PC-3 (cell line): ENCODE measurements at regions not wholly inside any gene's neighbourhood (a gene's known extent, or its start where the extent isn't known, plus 50 kb on each side); places are given as distances from the start of the nearest gene placed in this dataset.

Experiments used
- ATAC-seq: fragments of 200-7000 bp; cut with Tn5 transposase; 2 replicates; pipeline ENCODE4 v1.9.1; 2020; ENCODE audit warnings: mild to moderate bottlenecking, moderate library complexity
- BruUV-seq: library from RNA; stranded (reverse); fragments of 400-500 nt; replicated peaks from 2 replicates; lab custom pipeline; 2021; lab: Mats Ljungman, UMichigan
- CTCF ChIA-PET: fragments of 300-600 bp; sonication (Branson Sonifier 250); formaldehyde crosslinking; loops from one replicate; lab custom pipeline; 2022; ENCODE audit warnings: antibody characterized with exemption; lab: Charles Lee
- POLR2A ChIA-PET: fragments of 300-600 bp; sonication (Branson Sonifier 250); formaldehyde crosslinking; loops from one replicate; lab custom pipeline; 2022; ENCODE audit warnings: antibody characterized with exemption; ENCODE audit not compliant: unreplicated experiment; lab: Charles Lee
- DNase-seq: peaks from one replicate; pipeline ENCODE4 v3.0.0-alpha.2; 2015
- H2AFZ ChIP-seq: fragments of 300-600 bp; sonication (generic); 2 replicates; pipeline ENCODE4 v1.6.0; 2016; ENCODE audit warnings: antibody characterized with exemption, low read length
- H3F3A ChIP-seq: fragments of 300-600 bp; sonication (generic); one replicate; pipeline ENCODE4 v1.6.0; 2017; ENCODE audit warnings: antibody characterized with exemption, low read length, control low read depth, mild to moderate bottlenecking; ENCODE audit not compliant: unreplicated experiment
- H3K27ac ChIP-seq: fragments of 300-600 bp; sonication (generic); 2 replicates; pipeline ENCODE4 v1.5.1; 2016; ENCODE audit warnings: mild to moderate bottlenecking, low read length
- H3K27me3 ChIP-seq: fragments of 300-600 bp; sonication (generic); 2 replicates; pipeline ENCODE4 v1.6.1; 2016; ENCODE audit warnings: low read length, mixed read lengths
- H3K36me3 ChIP-seq: fragments of 300-600 bp; sonication (generic); 2 replicates; pipeline ENCODE4 v1.6.1; 2016; ENCODE audit warnings: low read depth, mixed run types, low read length, mixed read lengths
- H3K4me1 ChIP-seq: fragments of 300-600 bp; sonication (generic); 2 replicates; pipeline ENCODE4 v1.5.1; 2016; ENCODE audit warnings: low read length; ENCODE audit not compliant: insufficient read depth
- H3K4me2 ChIP-seq: fragments of 300-600 bp; sonication (generic); 2 replicates; pipeline ENCODE4 v1.6.0; 2016; ENCODE audit warnings: low read length
- H3K4me3 ChIP-seq: fragments of 300-600 bp; sonication (generic); 2 replicates; pipeline ENCODE4 v1.5.1; 2016; ENCODE audit warnings: mild to moderate bottlenecking, low read length, mixed read lengths
- H3K79me2 ChIP-seq: fragments of 300-600 bp; sonication (generic); 2 replicates; pipeline ENCODE4 v1.6.1; 2017; ENCODE audit warnings: low read length, mixed read lengths
- H3K9ac ChIP-seq: fragments of 300-600 bp; sonication (generic); 2 replicates; pipeline ENCODE4 v1.6.0; 2016; ENCODE audit warnings: mild to moderate bottlenecking, low read length
- H3K9me2 ChIP-seq: fragments of 300-600 bp; sonication (generic); replicated peaks from 2 replicates; pipeline ENCODE4 v1.6.1; 2016; ENCODE audit warnings: mixed run types, low read length, mixed read lengths
- H3K9me3 ChIP-seq: fragments of 300-600 bp; sonication (generic); 2 replicates; pipeline ENCODE4 v1.6.1; 2016; ENCODE audit warnings: low read length, mixed read lengths
- H4K20me1 ChIP-seq: fragments of 300-600 bp; sonication (generic); 2 replicates; pipeline ENCODE4 v1.6.1; 2016; ENCODE audit warnings: low read length, mixed read lengths
- EZH2 ChIP-seq: fragments of 300-600 bp; sonication (generic); IDR thresholded peaks from one replicate; pipeline ENCODE4 v1.6.1; 2017; ENCODE audit warnings: antibody characterized with exemption, mild to moderate bottlenecking, low read length; ENCODE audit not compliant: unreplicated experiment
- EZH2phosphoT487 ChIP-seq: fragments of 300-600 bp; sonication (generic); IDR thresholded peaks from 2 replicates; pipeline ENCODE4 v1.6.1; 2018; ENCODE audit warnings: mild to moderate bottlenecking, antibody characterized with exemption, low read length, borderline replicate concordance
- intact Hi-C: fragments of 100-400 bp; cut with micrococcal nuclease; formaldehyde crosslinking; loops from 2 replicates; pipeline ENCODE4 v1.9.0; 2023
- TF ChIP-seq, protein P1 (sequence below): fragments of 300-600 bp; sonication (generic); conservative IDR thresholded peaks from 2 replicates; pipeline ENCODE4 v1.5.1; 2017; ENCODE audit warnings: antibody characterized with exemption, low read depth, mild to moderate bottlenecking, low read length

DNA sequence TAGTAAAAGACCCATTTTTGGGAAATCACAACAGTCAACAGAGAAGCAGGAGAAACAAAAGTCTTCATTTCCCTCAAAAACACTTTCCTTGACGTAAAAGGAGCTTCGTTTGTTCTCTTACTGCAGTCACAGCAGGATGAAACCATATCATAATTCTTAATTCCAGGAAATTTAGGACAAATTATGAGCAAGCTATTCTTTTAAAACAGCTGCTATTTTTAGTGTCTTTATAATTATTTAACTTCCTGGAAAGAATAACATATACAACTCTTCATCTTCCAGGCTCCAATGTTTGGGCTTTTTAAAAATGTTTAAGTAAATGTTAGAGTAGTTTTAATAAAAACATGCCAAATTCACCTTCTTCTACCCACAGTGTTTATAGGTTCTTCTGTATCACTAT, 563.5 kb downstream of the LTN1 start:
- TF ChIP-seq, protein P1, sequence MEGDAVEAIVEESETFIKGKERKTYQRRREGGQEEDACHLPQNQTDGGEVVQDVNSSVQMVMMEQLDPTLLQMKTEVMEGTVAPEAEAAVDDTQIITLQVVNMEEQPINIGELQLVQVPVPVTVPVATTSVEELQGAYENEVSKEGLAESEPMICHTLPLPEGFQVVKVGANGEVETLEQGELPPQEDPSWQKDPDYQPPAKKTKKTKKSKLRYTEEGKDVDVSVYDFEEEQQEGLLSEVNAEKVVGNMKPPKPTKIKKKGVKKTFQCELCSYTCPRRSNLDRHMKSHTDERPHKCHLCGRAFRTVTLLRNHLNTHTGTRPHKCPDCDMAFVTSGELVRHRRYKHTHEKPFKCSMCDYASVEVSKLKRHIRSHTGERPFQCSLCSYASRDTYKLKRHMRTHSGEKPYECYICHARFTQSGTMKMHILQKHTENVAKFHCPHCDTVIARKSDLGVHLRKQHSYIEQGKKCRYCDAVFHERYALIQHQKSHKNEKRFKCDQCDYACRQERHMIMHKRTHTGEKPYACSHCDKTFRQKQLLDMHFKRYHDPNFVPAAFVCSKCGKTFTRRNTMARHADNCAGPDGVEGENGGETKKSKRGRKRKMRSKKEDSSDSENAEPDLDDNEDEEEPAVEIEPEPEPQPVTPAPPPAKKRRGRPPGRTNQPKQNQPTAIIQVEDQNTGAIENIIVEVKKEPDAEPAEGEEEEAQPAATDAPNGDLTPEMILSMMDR: no peak
- no peak for TF ChIP-seq EZH2
- TF ChIP-seq EZH2phosphoT487: no peak
- DNase-seq: no peak
- Histone ChIP-seq H3K9me3 (no peaks in the 10 kb centered on the region), H3F3A (no peaks in the 10 kb centered on the region), H4K20me1 (no peaks in the 10 kb centered on the region), H3K36me3 (no peaks in the 10 kb centered on the region), H3K27ac (no peak overlapping the region), H2AFZ (no peak overlapping the region), H3K9me2 (no peaks in the 10 kb centered on the region), H3K4me3 (no peak overlapping the region), H3K27me3 (no peaks in the 10 kb centered on the region), H3K4me2 (no peak overlapping the region), H3K79me2 (no peaks in the 10 kb centered on the region), H3K4me1 (peaks cover 23% of the 10 kb centered on the region), H3K9ac (no peak overlapping the region)
- CTCF ChIA-PET: no interaction called here
- ATAC-seq: no peak
- no TSS peak for BruUV-seq
- intact Hi-C loops: no loop called here
- POLR2A ChIA-PET: interaction anchor here (0.6 kb wide), 1 partner anchor 17 kb away, joined by 6 read pairs; no protein-coding TSS in a partner anchor

DNA sequence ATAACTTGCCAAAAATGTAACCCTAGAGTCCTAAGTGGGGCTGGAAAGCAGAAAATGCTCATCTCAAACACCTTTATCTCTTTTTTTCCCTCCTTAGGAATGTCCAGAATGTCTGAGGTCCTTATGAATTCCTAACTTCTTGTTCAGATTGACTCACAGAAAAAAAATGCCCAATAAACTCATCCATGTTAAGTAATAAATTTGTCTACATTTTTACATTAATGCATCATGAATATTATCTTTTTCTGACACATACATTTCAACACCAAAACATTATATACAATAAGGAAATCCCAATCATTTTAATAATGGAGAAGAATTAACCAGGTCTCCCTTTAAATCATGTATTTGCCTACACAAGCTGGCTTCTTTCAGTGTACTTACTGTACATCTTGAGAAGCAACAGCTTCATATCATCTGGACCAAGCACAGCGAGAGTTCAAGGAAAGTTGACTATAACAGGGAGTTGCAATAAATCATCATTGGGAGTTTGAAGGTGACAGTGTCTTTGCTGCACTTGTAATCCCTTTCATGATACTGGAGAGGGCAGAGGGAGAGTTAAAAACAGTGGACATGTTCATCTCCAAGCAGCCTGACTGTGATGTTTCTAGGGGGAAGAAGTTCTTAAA, 565.2 kb downstream of the LTN1 start:
- Histone ChIP-seq H3K36me3 (no peaks in the 10 kb centered on the region), H2AFZ (no peak overlapping the region), H3K9me3 (no peaks in the 10 kb centered on the region), H4K20me1 (no peaks in the 10 kb centered on the region), H3K4me3 (no peak overlapping the region), H3K79me2 (no peaks in the 10 kb centered on the region), H3K27ac (no peak overlapping the region), H3K9ac (no peak overlapping the region), H3K9me2 (no peaks in the 10 kb centered on the region), H3K4me2 (peak overlapping the region; percentile 16; the same call in 1 of the 2 replicates), H3F3A (no peaks in the 10 kb centered on the region), H3K27me3 (no peaks in the 10 kb centered on the region), H3K4me1 (peaks cover 24% of the 10 kb centered on the region)
- peak; percentile 68 for ATAC-seq
- no TSS peak for BruUV-seq
- CTCF ChIA-PET: no interaction called here
- intact Hi-C loops: no loop called here
- DNase-seq: peak; percentile 71
- POLR2A ChIA-PET: no interaction called here
- TF ChIP-seq EZH2 (no peak), EZH2phosphoT487 (no peak)
- TF ChIP-seq, protein P1: no peak

DNA sequence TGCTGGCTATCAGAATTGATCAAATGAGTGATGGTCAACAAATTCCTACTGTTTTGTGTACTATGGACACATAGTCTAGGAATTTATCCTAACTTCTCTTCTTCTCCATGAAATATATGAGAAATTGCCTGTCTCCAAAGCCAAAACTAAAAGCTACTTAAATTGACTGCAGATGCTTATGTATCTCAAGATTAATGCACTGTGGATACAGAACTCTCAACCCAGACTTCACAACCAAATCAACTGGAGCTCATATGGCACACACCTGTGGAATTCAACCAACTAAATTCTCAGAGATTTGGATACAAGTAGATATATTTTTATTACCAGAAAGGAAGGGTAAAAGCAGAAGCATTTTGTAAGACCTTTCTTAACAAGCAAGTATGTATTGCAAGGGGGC, 566.1 kb downstream of the LTN1 start:
- no peaks in the 10 kb centered on the region for H3K9me3 ChIP-seq
- ATAC-seq (no peak), DNase-seq (no peak)
- no peaks in the 10 kb centered on the region for H3K9me2 ChIP-seq
- intact Hi-C loops: no loop called here
- ChIA-PET CTCF (no interaction called here), POLR2A (interaction anchor here (0.6 kb wide), 1 partner anchor 13 kb away, joined by 4 read pairs; no protein-coding TSS in a partner anchor)
- no peaks in the 10 kb centered on the region for H3K79me2 ChIP-seq
- peaks cover 28% of the 10 kb centered on the region for H3K4me1 ChIP-seq
- no TSS peak for BruUV-seq
- no peak overlapping the region for H3K4me2 ChIP-seq
- TF ChIP-seq, protein P1: no peak
- TF ChIP-seq EZH2: no peak
- no peak for TF ChIP-seq EZH2phosphoT487
- H3K9ac ChIP-seq: no peak overlapping the region
- no peaks in the 10 kb centered on the region for H3K27me3 ChIP-seq
- no peaks in the 10 kb centered on the region for H4K20me1 ChIP-seq
- no peaks in the 10 kb centered on the region for H3K36me3 ChIP-seq
- no peak overlapping the region for H3K4me3 ChIP-seq
- H3F3A ChIP-seq: no peaks in the 10 kb centered on the region
- H2AFZ ChIP-seq: no peak overlapping the region
- H3K27ac ChIP-seq: no peak overlapping the region
